ENCODE measurements at regions not wholly inside any gene's neighbourhood (a gene's known extent, or its start where the extent isn't known, plus 50 kb on each side); places are given as distances from the start of the nearest gene placed in this dataset.
"Not testable (repeated sequence)": the region's sequence is repeated elsewhere in the genome, so short reads cannot be mapped to it uniquely, and the experiment has no call there.

GRCh38 chr4:131729716-131730398 is 1419.2 kb upstream of the PCDH10 start:
- TF ChIP-seq CTCF, POLR2A (IDR thresholded peaks at IDR 0.05): not testable (repeated sequence)
